ENCODE measurements at regions not wholly inside any gene's neighbourhood (a gene's known extent, or its start where the extent isn't known, plus 50 kb on each side); places are given as distances from the start of the nearest gene placed in this dataset.

- TF ChIP-seq CTCF (IDR thresholded peaks at IDR 0.05) (no peak), POLR2A (IDR thresholded peaks at IDR 0.05) (no peak)
These were observed 1252.6 kb downstream of the PCDH9 start for GRCh38 chr13:65977525-65977924.
